ENCODE measurements at regions not wholly inside any gene's neighbourhood (a gene's known extent, or its start where the extent isn't known, plus 50 kb on each side); places are given as distances from the start of the nearest gene placed in this dataset.

GRCh38 chr11:91742155-91742554, 482.5 kb upstream of the FAT3 start:
- Histone ChIP-seq H3K4me2 (no peak overlapping the region), H3K9me2 (replicated peaks; ENCODE audit: insufficient read depth) (no peaks in the 10 kb centered on the region), H3K36me3 (replicated peaks; ENCODE audit: insufficient read depth, low read depth) (no peaks in the 10 kb centered on the region), H3K27ac (no peak overlapping the region), H3K4me3 (no peak overlapping the region), H2AFZ (no peak overlapping the region), H3K79me2 (no peaks in the 10 kb centered on the region), H3K4me1 (ENCODE audit: insufficient read depth) (no peaks in the 10 kb centered on the region), H3K27me3 (no peaks in the 10 kb centered on the region), H4K20me1 (ENCODE audit: insufficient read depth, poor library complexity, severe bottlenecking) (no peaks in the 10 kb centered on the region), H3K9me3 (ENCODE audit: low read depth) (no peaks in the 10 kb centered on the region)
- 27% methylated on average over 3 of the region's 3 CpGs for WGBS (ENCODE audit: low lambda C conversion rate, missing lambda C conversion rate)
- TF ChIP-seq CTCF (IDR thresholded peaks at IDR 0.05; ENCODE audit: poor library complexity) (no peak), EZH2phosphoT487 (IDR thresholded peaks at IDR 0.05; ENCODE audit: low read depth, severe bottlenecking, unreplicated experiment) (no peak), EZH2 (IDR thresholded peaks at IDR 0.05; ENCODE audit: borderline replicate concordance) (no peak)
- DNase-seq (ENCODE audit: low spot score) = no peak

GRCh38 chr11:91731051-91731450, 493.6 kb upstream of the FAT3 start:
- Histone ChIP-seq H3K27me3 (no peaks in the 10 kb centered on the region), H3K4me2 (peak overlapping the region; percentile 33), H3K79me2 (no peaks in the 10 kb centered on the region), H3K4me3 (no peak overlapping the region), H3K36me3 (replicated peaks; ENCODE audit: insufficient read depth, low read depth) (no peaks in the 10 kb centered on the region), H2AFZ (no peak overlapping the region), H3K9me2 (replicated peaks; ENCODE audit: insufficient read depth) (no peaks in the 10 kb centered on the region), H4K20me1 (ENCODE audit: insufficient read depth, poor library complexity, severe bottlenecking) (no peaks in the 10 kb centered on the region), H3K4me1 (ENCODE audit: insufficient read depth) (peaks cover 18% of the 10 kb centered on the region), H3K9me3 (ENCODE audit: low read depth) (no peaks in the 10 kb centered on the region), H3K27ac (no peak overlapping the region)
- DNase-seq (ENCODE audit: low spot score) = no peak
- TF ChIP-seq EZH2 (IDR thresholded peaks at IDR 0.05; ENCODE audit: borderline replicate concordance) (no peak), CTCF (IDR thresholded peaks at IDR 0.05; ENCODE audit: poor library complexity) (no peak), EZH2phosphoT487 (IDR thresholded peaks at IDR 0.05; ENCODE audit: low read depth, severe bottlenecking, unreplicated experiment) (no peak)
- WGBS (ENCODE audit: low lambda C conversion rate, missing lambda C conversion rate) = 23% methylated on average over 6 of the region's 6 CpGs

- Histone ChIP-seq H3K4me1 (ENCODE audit: insufficient read depth) (peaks cover 18% of the 10 kb centered on the region), H3K4me3 (no peak overlapping the region), H4K20me1 (ENCODE audit: insufficient read depth, poor library complexity, severe bottlenecking) (no peaks in the 10 kb centered on the region), H3K4me2 (peak overlapping the region; percentile 33), H3K9me3 (ENCODE audit: low read depth) (no peaks in the 10 kb centered on the region), H3K9me2 (replicated peaks; ENCODE audit: insufficient read depth) (no peaks in the 10 kb centered on the region), H2AFZ (no peak overlapping the region), H3K27me3 (no peaks in the 10 kb centered on the region), H3K36me3 (replicated peaks; ENCODE audit: insufficient read depth, low read depth) (no peaks in the 10 kb centered on the region), H3K27ac (no peak overlapping the region), H3K79me2 (no peaks in the 10 kb centered on the region)
- TF ChIP-seq CTCF (IDR thresholded peaks at IDR 0.05; ENCODE audit: poor library complexity) = no peak
- no peak for TF ChIP-seq EZH2phosphoT487 (IDR thresholded peaks at IDR 0.05; ENCODE audit: low read depth, severe bottlenecking, unreplicated experiment)
- no peak for TF ChIP-seq EZH2 (IDR thresholded peaks at IDR 0.05; ENCODE audit: borderline replicate concordance)
- 74% methylated on average over 4 of the region's 4 CpGs for WGBS (ENCODE audit: low lambda C conversion rate, missing lambda C conversion rate)
- DNase-seq (ENCODE audit: low spot score) = no peak
Observed at GRCh38 chr11:91730620-91731019, 494.0 kb upstream of the FAT3 start.

- no peaks in the 10 kb centered on the region for H3K79me2 ChIP-seq
- TF ChIP-seq CTCF (IDR thresholded peaks at IDR 0.05; ENCODE audit: poor library complexity) = no peak
- no peak for TF ChIP-seq EZH2 (IDR thresholded peaks at IDR 0.05; ENCODE audit: borderline replicate concordance)
- TF ChIP-seq EZH2phosphoT487 (IDR thresholded peaks at IDR 0.05; ENCODE audit: low read depth, severe bottlenecking, unreplicated experiment) = no peak
Observed at GRCh38 chr11:91730057-91730456, 494.6 kb upstream of the FAT3 start.

More at GRCh38 chr11:91730057-91730456, 494.6 kb upstream of the FAT3 start:
- H2AFZ ChIP-seq = no peak overlapping the region
- H3K9me3 ChIP-seq (ENCODE audit: low read depth) = no peaks in the 10 kb centered on the region
- peaks cover 18% of the 10 kb centered on the region for H3K4me1 ChIP-seq (ENCODE audit: insufficient read depth)
- no peak overlapping the region for H3K4me3 ChIP-seq
- DNase-seq (ENCODE audit: low spot score) = peak; percentile 6
- H3K27ac ChIP-seq = no peak overlapping the region
- no peak overlapping the region for H3K4me2 ChIP-seq
- no peaks in the 10 kb centered on the region for H3K27me3 ChIP-seq
- H3K9me2 ChIP-seq (replicated peaks; ENCODE audit: insufficient read depth) = no peaks in the 10 kb centered on the region
- H3K36me3 ChIP-seq (replicated peaks; ENCODE audit: insufficient read depth, low read depth) = no peaks in the 10 kb centered on the region
- H4K20me1 ChIP-seq (ENCODE audit: insufficient read depth, poor library complexity, severe bottlenecking) = no peaks in the 10 kb centered on the region

Measured in hepatocyte (in vitro differentiated cells).